ENCODE measurements at regions not wholly inside any gene's neighbourhood (a gene's known extent, or its start where the extent isn't known, plus 50 kb on each side); places are given as distances from the start of the nearest gene placed in this dataset.
A peak's percentile ranks its signal among the peaks of the same experiment; 100 is the strongest.

GRCh38 chr11:123304828-123305466 is 109.9 kb upstream of the CLMP start:
- DNase-seq (ENCODE audit: low read depth), result no peak

- DNase-seq (ENCODE audit: low read depth), result no peak
These were observed 108.9 kb upstream of the CLMP start for GRCh38 chr11:123303924-123304323.

- DNase-seq (ENCODE audit: low read depth), result peak; percentile 76
These were observed 107.7 kb upstream of the CLMP start for GRCh38 chr11:123302751-123303195.

GRCh38 chr11:123301696-123302400 is 106.8 kb upstream of the CLMP start:
- peak; percentile 62 for DNase-seq (ENCODE audit: low read depth)

GRCh38 chr11:123301013-123301591 is 106.1 kb upstream of the CLMP start:
- peak; percentile 56 for DNase-seq (ENCODE audit: low read depth)

- DNase-seq (ENCODE audit: low read depth), result no peak
These were observed 104.7 kb upstream of the CLMP start for GRCh38 chr11:123299721-123300120.

- DNase-seq (ENCODE audit: low read depth), result no peak
These were observed 103.7 kb upstream of the CLMP start for GRCh38 chr11:123298488-123299447.

GRCh38 chr11:123292647-123293046 is 97.6 kb upstream of the CLMP start:
- no peak for DNase-seq (ENCODE audit: low read depth)

GRCh38 chr11:123291201-123291869 is 96.3 kb upstream of the CLMP start:
- DNase-seq (ENCODE audit: low read depth), result no peak

- no peak for DNase-seq (ENCODE audit: low read depth)
These were observed 91.7 kb upstream of the CLMP start for GRCh38 chr11:123286761-123287160.

- no peak for DNase-seq (ENCODE audit: low read depth)
These were observed 91.2 kb upstream of the CLMP start for GRCh38 chr11:123286255-123286654.

- DNase-seq (ENCODE audit: low read depth), result no peak
These were observed 89.4 kb upstream of the CLMP start for GRCh38 chr11:123284454-123284853.

GRCh38 chr11:123282597-123282996 is 87.5 kb upstream of the CLMP start:
- no peak for DNase-seq (ENCODE audit: low read depth)

- no peak for DNase-seq (ENCODE audit: low read depth)
These were observed 78.6 kb upstream of the CLMP start for GRCh38 chr11:123273616-123274015.

- DNase-seq (ENCODE audit: low read depth), result peak; percentile 44
These were observed 77.5 kb upstream of the CLMP start for GRCh38 chr11:123272565-123272964.

- no peak for DNase-seq (ENCODE audit: low read depth)
These were observed 73.1 kb upstream of the CLMP start for GRCh38 chr11:123268156-123268555.

- no peak for DNase-seq (ENCODE audit: low read depth)
These were observed 70.9 kb upstream of the CLMP start for GRCh38 chr11:123265951-123266350.

GRCh38 chr11:123264431-123264780 is 69.4 kb upstream of the CLMP start:
- DNase-seq (ENCODE audit: low read depth), result no peak

GRCh38 chr11:123261345-123262106 is 66.5 kb upstream of the CLMP start:
- peak; percentile 76 for DNase-seq (ENCODE audit: low read depth)

- DNase-seq (ENCODE audit: low read depth), result no peak
These were observed 65.6 kb upstream of the CLMP start for GRCh38 chr11:123260511-123261211.

Measured in M059J (cell line).